Neural progenitor cell (in vitro differentiated cells): ENCODE measurements at regions not wholly inside any gene's neighbourhood (a gene's known extent, or its start where the extent isn't known, plus 50 kb on each side); places are given as distances from the start of the nearest gene placed in this dataset.

Source experiments
- DNase-seq: peaks from one replicate; pipeline ENCODE4 v3.0.0-alpha.2; 2016; ENCODE audit warnings: low spot score
- H2AFZ ChIP-seq: fragments of 200-600 bp; sonication (generic); replicated peaks from 2 replicates; pipeline ENCODE4 v1.6.1; 2016; ENCODE audit warnings: antibody characterized with exemption
- H3F3A ChIP-seq: fragments of 200-600 bp; sonication (generic); 2 replicates; pipeline ENCODE4 v1.6.1; 2016; ENCODE audit warnings: antibody characterized with exemption, low read depth
- H3K27ac ChIP-seq: fragments of 200-600 bp; sonication (generic); 2 replicates; pipeline ENCODE4 v1.5.1; 2016; ENCODE audit warnings: mild to moderate bottlenecking
- H3K27me3 ChIP-seq: fragments of 200-600 bp; sonication (generic); 2 replicates; pipeline ENCODE4 v1.6.1; 2016; ENCODE audit warnings: mild to moderate bottlenecking, moderate library complexity
- H3K36me3 ChIP-seq: fragments of 200-600 bp; sonication (generic); 2 replicates; pipeline ENCODE4 v1.5.1; 2016
- H3K4me1 ChIP-seq: fragments of 200-600 bp; sonication (generic); 2 replicates; pipeline ENCODE4 v1.6.1; 2016; ENCODE audit warnings: mixed run types
- H3K4me2 ChIP-seq: fragments of 200-600 bp; sonication (generic); 2 replicates; pipeline ENCODE4 v1.6.1; 2016
- H3K4me3 ChIP-seq: fragments of 200-600 bp; sonication (generic); 2 replicates; pipeline ENCODE4 v1.5.1; 2016
- H3K79me2 ChIP-seq: fragments of 200-600 bp; sonication (generic); 2 replicates; pipeline ENCODE4 v1.6.1; 2016; ENCODE audit warnings: low read depth
- H3K9ac ChIP-seq: fragments of 200-600 bp; sonication (generic); 2 replicates; pipeline ENCODE4 v1.6.1; 2016
- H3K9me3 ChIP-seq: fragments of 200-600 bp; sonication (generic); 2 replicates; pipeline ENCODE4 v1.5.1; 2016; ENCODE audit warnings: low read depth
- H4K20me1 ChIP-seq: fragments of 200-600 bp; sonication (generic); 2 replicates; pipeline ENCODE4 v1.6.1; 2016; ENCODE audit warnings: low read depth
- H3K27ac Mint-ChIP-seq: 3 replicates; pipeline ENCODE4 v1.8.0; 2021; ENCODE audit warnings: mixed read lengths
- H3K27me3 Mint-ChIP-seq: 2 replicates; pipeline ENCODE4 v1.8.0; 2022; ENCODE audit warnings: low read depth, mild to moderate bottlenecking, inconsistent platforms, moderate library complexity, mixed read lengths; ENCODE audit not compliant: insufficient read depth
- H3K36me3 Mint-ChIP-seq: 3 replicates; pipeline ENCODE4 v1.8.0; 2021; ENCODE audit warnings: mixed read lengths
- H3K4me1 Mint-ChIP-seq: 3 replicates; pipeline ENCODE4 v1.8.0; 2021; ENCODE audit warnings: mixed read lengths
- H3K4me3 Mint-ChIP-seq: 3 replicates; pipeline ENCODE4 v1.8.0; 2021; ENCODE audit warnings: mild to moderate bottlenecking, moderate library complexity, mixed read lengths
- H3K9me3 Mint-ChIP-seq: 3 replicates; pipeline ENCODE4 v1.8.0; 2020; ENCODE audit warnings: mixed read lengths
- CTCF ChIP-seq: fragments of 200-600 bp; sonication (generic); IDR thresholded peaks from 2 replicates; pipeline ENCODE4 v1.5.1; 2017; ENCODE audit warnings: antibody characterized with exemption, mild to moderate bottlenecking
- EZH2 ChIP-seq: fragments of 200-600 bp; sonication (generic); IDR thresholded peaks from 2 replicates; pipeline ENCODE4 v1.6.1; 2017; ENCODE audit warnings: antibody characterized with exemption, mild to moderate bottlenecking, moderate library complexity
- EZH2phosphoT487 ChIP-seq: fragments of 200-600 bp; sonication (generic); IDR thresholded peaks from 2 replicates; pipeline ENCODE4 v1.6.1; 2017; ENCODE audit warnings: antibody characterized with exemption

- H4K20me1 ChIP-seq = no peaks in the 10 kb centered on the region
- Mint-ChIP-seq H3K27ac (peak overlapping the region; percentile 29), H3K36me3 (no peaks in the 10 kb centered on the region), H3K9me3 (no peaks in the 10 kb centered on the region), H3K4me1 (no peaks in the 10 kb centered on the region), H3K27me3 (peaks cover 8% of the 10 kb centered on the region), H3K4me3 (no peak overlapping the region)
- no peak for DNase-seq
- H3K4me3 ChIP-seq = no peak overlapping the region
- TF ChIP-seq CTCF = no peak
- TF ChIP-seq EZH2 = no peak
- TF ChIP-seq EZH2phosphoT487 = no peak
- H3K4me1 ChIP-seq = no peaks in the 10 kb centered on the region
- H3K27me3 ChIP-seq = no peaks in the 10 kb centered on the region
- no peaks in the 10 kb centered on the region for H3K79me2 ChIP-seq
- no peak overlapping the region for H3K4me2 ChIP-seq
- no peak overlapping the region for H3K27ac ChIP-seq
- H2AFZ ChIP-seq = no peak overlapping the region
- H3K9me3 ChIP-seq = no peaks in the 10 kb centered on the region
- no peaks in the 10 kb centered on the region for H3F3A ChIP-seq
- H3K36me3 ChIP-seq = no peaks in the 10 kb centered on the region
- no peak overlapping the region for H3K9ac ChIP-seq
Measured at GRCh38 chr6:169312658-169313346, 59.2 kb upstream of the THBS2 start.

GRCh38 chr6:169310983-169311382 is 57.3 kb upstream of the THBS2 start:
- peaks cover 6% of the 10 kb centered on the region for H3K27me3 Mint-ChIP-seq

More at GRCh38 chr6:169310983-169311382, 57.3 kb upstream of the THBS2 start:
- TF ChIP-seq EZH2 (no peak), CTCF (no peak), EZH2phosphoT487 (no peak)
- Histone ChIP-seq H3F3A (no peaks in the 10 kb centered on the region), H3K4me2 (no peak overlapping the region), H3K4me3 (no peak overlapping the region), H3K4me1 (no peaks in the 10 kb centered on the region), H3K27me3 (no peaks in the 10 kb centered on the region), H3K79me2 (no peaks in the 10 kb centered on the region), H4K20me1 (no peaks in the 10 kb centered on the region), H3K9ac (no peak overlapping the region), H2AFZ (no peak overlapping the region), H3K27ac (no peak overlapping the region), H3K36me3 (no peaks in the 10 kb centered on the region), H3K9me3 (no peaks in the 10 kb centered on the region)
- H3K36me3 Mint-ChIP-seq = no peaks in the 10 kb centered on the region
- DNase-seq = no peak
- no peak overlapping the region for H3K27ac Mint-ChIP-seq
- H3K4me1 Mint-ChIP-seq = no peaks in the 10 kb centered on the region
- no peak overlapping the region for H3K4me3 Mint-ChIP-seq
- peaks cover 7% of the 10 kb centered on the region for H3K9me3 Mint-ChIP-seq
